IgD-negative memory B cell (primary cell): ENCODE measurements at regions not wholly inside any gene's neighbourhood (a gene's known extent, or its start where the extent isn't known, plus 50 kb on each side); places are given as distances from the start of the nearest gene placed in this dataset.

Experiments used
- H3K27ac Mint-ChIP-seq, 3 donors: one replicate each; pipeline ENCODE4 v1.8.0; 2020 to 2022; ENCODE audit warnings: mild to moderate bottlenecking in 3 of 3, mixed read lengths in 3 of 3, moderate library complexity in 1 of 3
- H3K27me3 Mint-ChIP-seq: one replicate; pipeline ENCODE4 v1.8.0; 2021; ENCODE audit warnings: mixed read lengths
- H3K36me3 Mint-ChIP-seq: one replicate; pipeline ENCODE4 v1.8.0; 2020; ENCODE audit warnings: mild to moderate bottlenecking, mixed read lengths
- H3K4me1 Mint-ChIP-seq, 3 donors: one replicate each; pipeline ENCODE4 v1.8.0; 2020 to 2022; ENCODE audit warnings: mixed read lengths in 3 of 3, mild to moderate bottlenecking in 1 of 3
- H3K4me3 Mint-ChIP-seq, 4 donors: one replicate each; pipeline ENCODE4 v1.8.0; 2020 to 2022; ENCODE audit warnings: mild to moderate bottlenecking in 4 of 4, mixed read lengths in 4 of 4, moderate library complexity in 3 of 4
- H3K9me3 Mint-ChIP-seq, 3 donors: one replicate each; pipeline ENCODE4 v1.8.0; 2020 to 2021; ENCODE audit warnings: mixed read lengths in 3 of 3, mild to moderate bottlenecking in 1 of 3

DNA sequence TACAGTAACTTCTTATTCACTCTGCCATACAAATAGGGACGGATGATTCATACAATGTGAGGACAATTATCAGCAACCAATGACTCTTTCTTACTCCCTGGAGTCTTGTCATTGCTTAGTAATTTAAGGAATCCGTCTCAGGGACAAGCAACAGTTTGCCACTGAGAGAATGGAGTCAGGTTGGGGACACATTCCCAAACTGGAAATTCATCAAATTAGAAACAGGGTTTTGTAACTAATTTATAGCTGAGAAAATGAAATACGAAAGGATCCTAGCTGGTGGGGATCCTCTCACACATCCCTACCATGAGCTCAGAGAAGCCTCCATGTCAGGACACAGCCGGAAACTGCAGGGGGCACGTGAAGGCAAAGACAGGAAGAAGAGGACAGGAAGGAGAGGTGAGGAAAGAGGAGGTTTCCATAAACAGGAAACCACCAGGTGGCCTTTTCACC lies 50.4 kb upstream of the KDR start:
- H3K36me3 Mint-ChIP-seq, result no peaks in the 10 kb centered on the region
- peaks cover 0 to 1% (median 0%) of the 10 kb centered on the region in 3 donors for H3K9me3 Mint-ChIP-seq
- H3K27me3 Mint-ChIP-seq, result peaks cover 2% of the 10 kb centered on the region
- H3K27ac Mint-ChIP-seq, result no peak overlapping the region
- no peak overlapping the region for H3K4me3 Mint-ChIP-seq
- H3K4me1 Mint-ChIP-seq, result no peaks in the 10 kb centered on the region

- Mint-ChIP-seq H3K4me3 (no peak overlapping the region), H3K4me1 (no peaks in the 10 kb centered on the region), H3K9me3 (peaks cover 0 to 1% (median 0%) of the 10 kb centered on the region in 3 donors), H3K27ac (no peak overlapping the region), H3K27me3 (peaks cover 2% of the 10 kb centered on the region), H3K36me3 (no peaks in the 10 kb centered on the region)
These were observed 51.1 kb upstream of the KDR start for GRCh38 chr4:55176497-55176896.

GRCh38 chr4:55177461-55177860 lies 52.1 kb upstream of the KDR start:
- H3K9me3 Mint-ChIP-seq, result peaks cover 0 to 1% (median 0%) of the 10 kb centered on the region in 3 donors
- no peaks in the 10 kb centered on the region for H3K36me3 Mint-ChIP-seq
- H3K4me3 Mint-ChIP-seq, result no peak overlapping the region
- no peaks in the 10 kb centered on the region for H3K27me3 Mint-ChIP-seq
- peak overlapping the region in 1 of 3 donors; percentile 1 for H3K27ac Mint-ChIP-seq
- no peaks in the 10 kb centered on the region for H3K4me1 Mint-ChIP-seq

GRCh38 chr4:55178226-55179005 lies 53.0 kb upstream of the KDR start:
- Mint-ChIP-seq H3K4me3 (no peak overlapping the region), H3K36me3 (no peaks in the 10 kb centered on the region), H3K9me3 (peaks cover 0 to 1% (median 0%) of the 10 kb centered on the region in 3 donors), H3K27ac (no peak overlapping the region), H3K4me1 (no peaks in the 10 kb centered on the region), H3K27me3 (peaks cover 2% of the 10 kb centered on the region)

- peaks cover 0 to 1% (median 0%) of the 10 kb centered on the region in 3 donors for H3K9me3 Mint-ChIP-seq
- no peak overlapping the region for H3K27ac Mint-ChIP-seq
- H3K4me3 Mint-ChIP-seq, result no peak overlapping the region
- H3K4me1 Mint-ChIP-seq, result no peaks in the 10 kb centered on the region
- no peaks in the 10 kb centered on the region for H3K36me3 Mint-ChIP-seq
- peaks cover 7% of the 10 kb centered on the region for H3K27me3 Mint-ChIP-seq
These were observed 55.9 kb upstream of the KDR start for GRCh38 chr4:55181010-55182005.

DNA sequence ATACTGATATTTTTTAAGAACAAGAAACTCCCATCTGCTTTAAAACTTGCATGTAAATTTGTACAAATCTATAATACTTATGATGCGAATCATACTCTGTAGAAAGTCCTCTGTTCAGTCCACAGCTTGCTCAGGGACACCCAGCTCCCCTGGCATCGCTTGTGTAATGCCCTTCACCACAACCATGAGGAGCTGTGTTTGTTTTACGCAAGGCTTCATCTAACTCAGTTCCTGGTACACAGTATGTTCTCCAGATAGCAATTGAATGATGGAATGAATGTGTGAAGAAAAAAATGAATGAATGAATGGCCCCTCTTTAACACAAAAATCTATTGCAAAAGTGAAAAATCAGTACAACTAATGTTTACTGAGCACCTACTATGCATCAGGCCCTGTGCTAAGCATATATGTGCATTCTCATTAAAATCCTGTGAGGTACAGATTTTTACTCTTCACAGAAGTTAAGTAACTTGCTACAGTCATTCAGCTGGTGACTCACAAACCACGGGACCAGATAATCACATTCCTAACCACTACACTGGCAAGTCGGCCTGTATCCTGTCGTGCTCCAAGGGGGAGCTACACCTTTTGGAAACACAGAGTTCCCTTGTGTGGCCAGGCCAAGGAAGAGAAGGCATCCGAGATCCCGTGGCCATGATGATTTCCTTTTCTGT lies 58.7 kb upstream of the KDR start:
- no peaks in the 10 kb centered on the region for H3K9me3 Mint-ChIP-seq
- H3K27me3 Mint-ChIP-seq, result peaks cover 11% of the 10 kb centered on the region
- H3K4me1 Mint-ChIP-seq, result no peaks in the 10 kb centered on the region
- no peak overlapping the region for H3K4me3 Mint-ChIP-seq
- H3K36me3 Mint-ChIP-seq, result no peaks in the 10 kb centered on the region
- H3K27ac Mint-ChIP-seq, result no peak overlapping the region

GRCh38 chr4:55184600-55185523 lies 59.5 kb upstream of the KDR start:
- no peaks in the 10 kb centered on the region for H3K4me1 Mint-ChIP-seq

DNA sequence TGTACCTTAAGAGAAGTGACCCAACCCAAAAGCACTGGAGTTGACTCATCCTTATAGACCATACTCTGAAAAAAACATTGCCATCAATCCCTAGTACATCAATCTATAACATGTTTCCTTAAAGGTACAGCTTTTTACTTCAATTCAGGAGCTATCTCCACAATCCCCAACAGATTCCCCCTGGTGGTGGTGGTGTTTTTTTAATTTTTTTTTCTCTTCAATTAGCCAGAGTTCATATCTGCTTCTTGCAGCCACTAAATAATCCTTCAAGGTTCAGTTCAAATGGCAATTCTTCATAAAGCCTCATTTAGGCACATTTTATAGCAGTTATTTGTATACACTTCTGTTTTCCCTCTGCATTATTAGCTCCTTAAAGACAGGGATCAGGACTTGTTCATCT lies 60.7 kb upstream of the KDR start:
- Mint-ChIP-seq H3K4me1 (no peaks in the 10 kb centered on the region), H3K27ac (no peak overlapping the region), H3K36me3 (no peaks in the 10 kb centered on the region), H3K9me3 (peaks cover 0 to 2% (median 0%) of the 10 kb centered on the region in 3 donors), H3K4me3 (no peak overlapping the region), H3K27me3 (peaks cover 11% of the 10 kb centered on the region)

More at GRCh38 chr4:55184600-55185523, 59.5 kb upstream of the KDR start:
- Mint-ChIP-seq H3K27ac (no peak overlapping the region), H3K9me3 (no peaks in the 10 kb centered on the region), H3K4me3 (peak overlapping the region in 1 of 4 donors; percentile 6), H3K36me3 (no peaks in the 10 kb centered on the region), H3K27me3 (peaks cover 11% of the 10 kb centered on the region)

- Mint-ChIP-seq H3K27me3 (peaks cover 11% of the 10 kb centered on the region), H3K4me1 (no peaks in the 10 kb centered on the region), H3K4me3 (no peak overlapping the region), H3K9me3 (peaks cover 0 to 2% (median 0%) of the 10 kb centered on the region in 3 donors), H3K27ac (no peak overlapping the region), H3K36me3 (no peaks in the 10 kb centered on the region)
These were observed 61.3 kb upstream of the KDR start for GRCh38 chr4:55186700-55187099.

DNA sequence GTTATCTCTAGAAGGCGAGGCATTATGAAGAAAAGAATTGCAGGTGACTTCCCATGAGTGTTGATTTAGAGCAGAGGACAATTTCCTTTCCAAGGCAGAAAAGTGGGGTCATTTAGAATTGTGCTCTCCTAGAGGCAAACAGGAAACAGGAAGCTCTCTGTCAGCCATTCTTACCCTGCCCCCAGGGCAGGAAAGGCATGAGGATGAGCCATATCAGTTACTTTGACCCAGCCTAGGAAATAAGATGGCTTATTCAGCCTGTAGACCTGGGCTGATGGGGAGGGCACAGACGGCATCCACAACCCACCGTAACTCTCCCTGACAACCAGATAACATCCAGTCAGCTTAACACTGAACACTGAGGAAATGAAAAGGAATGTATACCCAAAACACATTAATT lies 88.8 kb upstream of the KDR start:
- Mint-ChIP-seq H3K36me3 (peaks cover 2% of the 10 kb centered on the region), H3K27ac (no peak overlapping the region), H3K4me1 (no peaks in the 10 kb centered on the region), H3K9me3 (peaks cover 0 to 8% (median 5%) of the 10 kb centered on the region in 3 donors), H3K27me3 (peaks cover 4% of the 10 kb centered on the region), H3K4me3 (no peak overlapping the region)

GRCh38 chr4:55215087-55215486 lies 89.7 kb upstream of the KDR start:
- peaks cover 2% of the 10 kb centered on the region for H3K36me3 Mint-ChIP-seq

DNA sequence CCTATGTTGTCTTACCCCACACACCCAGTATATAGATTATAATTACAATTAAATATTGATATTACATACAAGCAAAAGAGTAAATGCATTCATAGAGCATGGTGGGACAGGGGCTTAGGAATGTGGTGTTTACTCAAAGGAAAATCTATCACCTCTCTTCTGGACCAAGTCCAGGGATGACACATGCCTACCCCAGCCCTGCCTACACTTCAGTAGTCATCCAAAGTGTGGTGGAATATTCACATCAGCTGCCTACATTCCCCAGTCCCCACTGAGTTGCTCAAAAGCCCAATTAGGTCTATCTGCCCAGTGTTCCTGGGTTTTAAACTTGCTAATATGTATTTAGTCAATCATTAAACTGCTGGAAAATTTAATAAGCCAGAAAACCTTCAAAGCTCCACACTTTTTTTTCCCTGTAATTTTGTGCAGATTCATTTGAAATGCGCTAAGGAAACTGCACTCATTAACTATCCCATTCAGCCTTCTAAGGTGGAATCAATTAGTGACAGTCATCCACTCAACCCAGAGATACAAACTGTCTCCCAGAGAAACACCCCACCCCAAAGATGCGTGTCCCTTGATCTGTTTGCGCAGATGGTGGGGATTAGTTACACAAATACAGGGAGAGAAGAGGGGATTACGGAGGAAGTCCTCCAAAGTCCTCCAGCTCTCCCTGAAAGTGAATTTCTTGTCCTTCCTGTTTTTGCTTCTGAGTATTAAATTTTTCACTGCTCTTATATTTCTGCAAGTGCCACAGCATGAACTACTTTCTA lies 91.7 kb upstream of the KDR start:
- Mint-ChIP-seq H3K4me1 (no peaks in the 10 kb centered on the region), H3K4me3 (no peak overlapping the region), H3K27ac (no peak overlapping the region), H3K36me3 (peaks cover 2% of the 10 kb centered on the region), H3K27me3 (peaks cover 4% of the 10 kb centered on the region), H3K9me3 (peaks cover 0 to 2% (median 0%) of the 10 kb centered on the region in 3 donors)

More at GRCh38 chr4:55215087-55215486, 89.7 kb upstream of the KDR start:
- Mint-ChIP-seq H3K27ac (no peak overlapping the region), H3K27me3 (peaks cover 4% of the 10 kb centered on the region), H3K9me3 (peaks cover 0 to 5% (median 3%) of the 10 kb centered on the region in 3 donors), H3K4me1 (no peaks in the 10 kb centered on the region), H3K4me3 (no peak overlapping the region)

DNA sequence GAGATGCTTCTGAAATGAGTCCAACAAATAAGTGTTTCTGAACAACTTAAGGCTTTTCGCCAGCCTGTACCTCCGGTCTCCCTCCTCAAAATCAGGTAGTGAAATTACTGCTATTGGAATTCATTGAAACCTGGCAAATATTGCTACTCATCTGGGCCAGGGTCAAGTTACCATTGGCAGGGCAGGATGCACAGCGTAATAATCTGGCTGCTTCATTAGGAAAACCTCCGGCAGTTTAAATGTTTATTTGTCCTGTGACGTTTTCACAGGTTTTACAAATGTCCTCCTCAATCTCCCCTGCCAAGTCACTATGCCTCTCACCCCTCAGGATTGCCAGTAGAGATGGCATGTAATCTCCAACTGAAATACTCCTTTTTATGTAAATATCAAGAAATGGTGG lies 92.6 kb upstream of the KDR start:
- H3K4me1 Mint-ChIP-seq, result no peaks in the 10 kb centered on the region
- H3K27ac Mint-ChIP-seq, result no peak overlapping the region
- peaks cover 2% of the 10 kb centered on the region for H3K36me3 Mint-ChIP-seq
- no peak overlapping the region for H3K4me3 Mint-ChIP-seq
- H3K9me3 Mint-ChIP-seq, result peaks cover 0 to 2% (median 0%) of the 10 kb centered on the region in 3 donors
- peaks cover 3% of the 10 kb centered on the region for H3K27me3 Mint-ChIP-seq
